GM20000 (cell line): ENCODE measurements at regions not wholly inside any gene's neighbourhood (a gene's known extent, or its start where the extent isn't known, plus 50 kb on each side); places are given as distances from the start of the nearest gene placed in this dataset.
"Not testable (repeated sequence)": the region's sequence is repeated elsewhere in the genome, so short reads cannot be mapped to it uniquely, and the experiment has no call there.

Experiments used
- DNase-seq: peaks from one replicate; pipeline ENCODE4 v3.0.0; 2012; ENCODE audit warnings: low spot score
- CTCF ChIP-seq: IDR thresholded peaks from 2 replicates; pipeline ENCODE4 v1.5.1; 2012; ENCODE audit warnings: mild to moderate bottlenecking, control low read depth; ENCODE audit errors: extremely low read depth, missing control alignments

GRCh38 chr14:35927727-35928126 is 101.6 kb downstream of the BRMS1L start:
- TF ChIP-seq CTCF: no peak
- DNase-seq: no peak

DNA sequence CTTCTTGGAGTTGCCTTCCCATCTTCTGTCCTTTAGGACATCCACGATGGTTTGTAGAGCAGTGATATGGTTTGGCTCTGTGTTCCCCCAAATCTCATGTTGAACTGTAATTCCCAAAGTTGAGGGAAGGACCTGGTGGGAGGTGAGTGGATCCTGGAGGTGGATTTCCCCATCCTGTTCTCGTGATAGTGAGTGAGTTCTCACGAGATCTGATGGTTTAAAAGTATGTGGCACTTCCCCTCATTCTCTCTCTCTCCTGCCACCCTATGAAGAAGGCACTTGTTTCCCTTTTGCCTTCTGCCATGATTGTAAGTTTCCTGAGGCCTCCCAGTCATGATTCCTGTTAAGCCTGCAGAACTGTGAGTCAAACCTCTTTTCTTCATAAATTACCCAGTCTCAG is 99.2 kb downstream of the BRMS1L start:
- DNase-seq: no peak
- TF ChIP-seq CTCF: no peak

GRCh38 chr14:35922590-35922989 is 96.5 kb downstream of the BRMS1L start:
- not testable (repeated sequence) for DNase-seq

DNA sequence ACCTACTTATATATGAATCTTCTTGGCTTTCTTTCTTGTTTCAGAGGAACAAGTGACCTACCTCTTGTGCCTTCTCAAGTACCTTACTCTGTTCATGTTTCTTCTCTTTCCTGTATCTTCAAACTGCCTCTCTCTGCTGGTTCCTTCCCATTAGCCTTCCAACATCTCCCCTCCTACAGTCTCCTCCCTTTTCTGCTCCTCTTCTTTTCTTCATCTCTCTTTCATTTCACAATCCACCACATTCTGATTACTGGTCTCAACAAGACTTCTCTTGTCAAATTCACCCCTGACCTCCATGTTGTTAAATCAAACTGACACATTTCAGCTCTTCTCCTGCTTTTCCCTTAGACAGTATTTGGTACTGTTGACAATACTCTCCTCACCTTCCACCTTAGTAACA is 95.6 kb downstream of the BRMS1L start:
- no peak for TF ChIP-seq CTCF
- DNase-seq: no peak
